ENCODE measurements at regions not wholly inside any gene's neighbourhood (a gene's known extent, or its start where the extent isn't known, plus 50 kb on each side); places are given as distances from the start of the nearest gene placed in this dataset.

DNA sequence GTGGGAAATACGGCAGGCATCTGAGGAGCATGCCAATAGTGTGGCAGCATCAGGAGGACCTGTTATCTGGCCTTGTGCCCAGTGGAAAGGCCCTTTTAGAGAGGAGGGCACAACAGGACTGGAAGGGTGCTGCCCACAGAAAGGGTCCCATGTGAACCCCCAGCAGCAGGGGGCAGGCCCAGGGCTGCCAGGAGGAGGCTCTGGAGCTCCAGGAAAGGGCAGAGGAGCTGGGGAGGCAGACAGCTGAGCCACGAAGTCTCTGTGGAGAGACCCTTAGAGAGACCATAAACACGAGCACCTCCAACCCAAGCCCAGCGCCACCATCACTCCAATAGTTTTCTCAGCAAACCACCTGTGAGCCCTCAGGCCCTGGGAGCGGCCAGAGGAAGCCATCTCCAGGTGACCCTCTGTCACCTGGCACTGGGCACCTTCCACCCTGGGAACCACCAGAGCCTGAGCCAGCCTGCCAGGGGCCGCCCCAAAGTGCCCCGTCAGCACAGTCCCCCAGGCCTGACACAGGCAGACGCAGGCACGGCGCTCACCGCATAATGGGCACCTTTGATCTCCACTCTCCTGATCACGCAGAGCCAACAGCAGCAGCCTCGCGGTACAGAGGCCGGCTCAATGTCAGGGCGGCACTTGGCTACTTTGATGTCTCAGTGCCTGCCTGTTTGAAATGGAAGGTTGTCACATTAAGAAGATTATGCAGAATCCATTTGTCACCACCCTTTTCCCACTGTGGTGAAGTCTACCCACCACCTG, 162.5 kb upstream of the RAB6C start:
- TF ChIP-seq POLR2A (IDR thresholded peaks at IDR 0.05): no peak
- TF ChIP-seq, protein P1, sequence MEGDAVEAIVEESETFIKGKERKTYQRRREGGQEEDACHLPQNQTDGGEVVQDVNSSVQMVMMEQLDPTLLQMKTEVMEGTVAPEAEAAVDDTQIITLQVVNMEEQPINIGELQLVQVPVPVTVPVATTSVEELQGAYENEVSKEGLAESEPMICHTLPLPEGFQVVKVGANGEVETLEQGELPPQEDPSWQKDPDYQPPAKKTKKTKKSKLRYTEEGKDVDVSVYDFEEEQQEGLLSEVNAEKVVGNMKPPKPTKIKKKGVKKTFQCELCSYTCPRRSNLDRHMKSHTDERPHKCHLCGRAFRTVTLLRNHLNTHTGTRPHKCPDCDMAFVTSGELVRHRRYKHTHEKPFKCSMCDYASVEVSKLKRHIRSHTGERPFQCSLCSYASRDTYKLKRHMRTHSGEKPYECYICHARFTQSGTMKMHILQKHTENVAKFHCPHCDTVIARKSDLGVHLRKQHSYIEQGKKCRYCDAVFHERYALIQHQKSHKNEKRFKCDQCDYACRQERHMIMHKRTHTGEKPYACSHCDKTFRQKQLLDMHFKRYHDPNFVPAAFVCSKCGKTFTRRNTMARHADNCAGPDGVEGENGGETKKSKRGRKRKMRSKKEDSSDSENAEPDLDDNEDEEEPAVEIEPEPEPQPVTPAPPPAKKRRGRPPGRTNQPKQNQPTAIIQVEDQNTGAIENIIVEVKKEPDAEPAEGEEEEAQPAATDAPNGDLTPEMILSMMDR (IDR thresholded peaks at IDR 0.05): no peak

Data from testis (tissue), 2 donors.